Spleen (tissue), 11 donors: ENCODE measurements at regions not wholly inside any gene's neighbourhood (a gene's known extent, or its start where the extent isn't known, plus 50 kb on each side); places are given as distances from the start of the nearest gene placed in this dataset.

Experiments used
- DNase-seq: peaks from one replicate; pipeline ENCODE4 v3.0.0-alpha.2; 2020
- H3K27ac ChIP-seq, 8 donors: fragments of 200-600 bp; sonication (generic) in 7 of 8; 1 replicate in 4 of 8; 2 replicates in 4 of 8; pipeline versions ENCODE4 v1.5.0 to v1.8.0; 2016 to 2021; ENCODE audit warnings: inconsistent platforms in 4 of 8, mild to moderate bottlenecking in 4 of 8, moderate library complexity in 1 of 8
- H3K27me3 ChIP-seq, 7 donors: fragments of 200-600 bp; sonication (generic) in 6 of 7; replicated peaks in 1 of 7; 1 replicate in 4 of 7; 2 replicates in 3 of 7; pipeline versions ENCODE4 v1.5.0 to v1.8.0; 2016 to 2021; ENCODE audit warnings: inconsistent platforms in 3 of 7, mild to moderate bottlenecking in 1 of 7
- H3K36me3 ChIP-seq, 6 donors: fragments of 200-600 bp; sonication (generic) in 5 of 6; 1 replicate in 4 of 6; 2 replicates in 2 of 6; pipeline versions ENCODE4 v1.5.0 to v1.8.0; 2016 to 2021; ENCODE audit warnings: inconsistent platforms in 2 of 6
- H3K4me1 ChIP-seq, 6 donors: fragments of 200-600 bp; sonication (generic) in 5 of 6; 1 replicate in 3 of 6; 2 replicates in 3 of 6; pipeline versions ENCODE4 v1.5.0 to v1.8.0; 2016 to 2021; ENCODE audit warnings: inconsistent platforms in 3 of 6
- H3K4me3 ChIP-seq, 8 donors: fragments of 200-600 bp; sonication (generic) in 7 of 8; 1 replicate in 4 of 8; 2 replicates in 4 of 8; pipeline versions ENCODE4 v1.5.0 to v1.8.0; 2016 to 2021; ENCODE audit warnings: inconsistent platforms in 4 of 8, mild to moderate bottlenecking in 4 of 8, moderate library complexity in 2 of 8
- H3K9me3 ChIP-seq, 8 donors: fragments of 200-600 bp; sonication (generic) in 7 of 8; 1 replicate in 4 of 8; 2 replicates in 4 of 8; pipeline versions ENCODE4 v1.5.0 to v1.8.0; 2016 to 2021; ENCODE audit warnings: inconsistent platforms in 4 of 8
- CTCF ChIP-seq, 11 experiments: fragments of 200-600 bp in 7 of 11; fragments of 450-650 bp in 4 of 11; sonication (generic) in 4 of 11; IDR thresholded peaks in 8 of 11; conservative IDR thresholded peaks in 3 of 11; 1 replicate in 7 of 11; 2 replicates in 4 of 11; pipeline versions ENCODE4 v1.4.0 to v1.8.0; 2016 to 2021; ENCODE audit warnings: antibody characterized with exemption in 11 of 11, inconsistent platforms in 4 of 11, mild to moderate bottlenecking in 1 of 11
- POLR2A ChIP-seq, 3 donors: fragments of 450-650 bp; IDR thresholded peaks; one replicate each; pipeline ENCODE4 v1.5.1; 2017; ENCODE audit warnings: antibody characterized with exemption in 3 of 3, mild to moderate bottlenecking in 1 of 3
- POLR2AphosphoS5 ChIP-seq, 3 donors: sonication (generic); formaldehyde crosslinking; IDR thresholded peaks; one replicate each; pipeline ENCODE4 v1.5.1; 2017; ENCODE audit warnings: antibody characterized with exemption in 3 of 3
- WGBS, 5 donors: extraction: QIAGEN DNeasy Blood & Tissue Kit in 3 of 5; methylation state at CpG; one replicate each; pipeline versions ENCODE4 v1.1.5 to v1.1.7; 2013 to 2018; 5-methylcytosine and 5-hydroxymethylcytosine counted together
- intact Hi-C: fragments of 100-400 bp; cut with DNase I; formaldehyde crosslinking; loops from one replicate; pipeline ENCODE4 v1.15.0; 2023; ENCODE audit warnings: low total_unique reads
- donor health status: healthy with polysubstance abuse.
- donor health status: DM: no; HTN: no; CAD: no; lungs with moderate emphysema.
- donor health status: DM: no; HTN: no; CAD: no.
- donor health status: Bipolar disorder and iron deficiency.
- donor health status: healthy.
- donor health status: DM: no; HTN: no; CAD: no.
- donor health status: DM: yes; HTN: yes; CAD: no.

GRCh38 chr6:50608421-50608820 lies 104.9 kb upstream of the TFAP2D start:
- H3K9me3 ChIP-seq = no peaks in the 10 kb centered on the region
- no peak overlapping the region for H3K27ac ChIP-seq
- H3K4me3 ChIP-seq = no peak overlapping the region
- DNase-seq = no peak
- TF ChIP-seq CTCF (IDR thresholded peaks at IDR 0.05 in 8 of 11, conservative IDR thresholded peaks at IDR 0.05 in 3 of 11) = no peak
- TF ChIP-seq POLR2AphosphoS5 (IDR thresholded peaks at IDR 0.05) = no peak
- TF ChIP-seq POLR2A (IDR thresholded peaks at IDR 0.05) = no peak
- 65 to 80% (median 71%) methylated on average over 5 of the region's 5 CpGs for WGBS, 5 donors
- no peaks in the 10 kb centered on the region for H3K36me3 ChIP-seq
- H3K4me1 ChIP-seq = no peaks in the 10 kb centered on the region
- H3K27me3 ChIP-seq = no peaks in the 10 kb centered on the region
- intact Hi-C loops = no loop called here

- H3K4me1 ChIP-seq = no peaks in the 10 kb centered on the region
- H3K9me3 ChIP-seq = no peaks in the 10 kb centered on the region
- H3K4me3 ChIP-seq = no peak overlapping the region
- no peak overlapping the region for H3K27ac ChIP-seq
- no peaks in the 10 kb centered on the region for H3K36me3 ChIP-seq
- H3K27me3 ChIP-seq = no peaks in the 10 kb centered on the region
- intact Hi-C loops = no loop called here
- TF ChIP-seq POLR2A (IDR thresholded peaks at IDR 0.05) (no peak), POLR2AphosphoS5 (IDR thresholded peaks at IDR 0.05) (no peak), CTCF (IDR thresholded peaks at IDR 0.05 in 8 of 11, conservative IDR thresholded peaks at IDR 0.05 in 3 of 11) (no peak)
- DNase-seq = no peak
- 62 to 76% (median 67%) methylated on average over 2 of the region's 2 CpGs for WGBS, 5 donors
These were observed 102.8 kb upstream of the TFAP2D start for GRCh38 chr6:50610562-50610961.

GRCh38 chr6:50635429-50635828 lies 77.9 kb upstream of the TFAP2D start:
- TF ChIP-seq POLR2A (IDR thresholded peaks at IDR 0.05) (no peak), POLR2AphosphoS5 (IDR thresholded peaks at IDR 0.05) (no peak), CTCF (IDR thresholded peaks at IDR 0.05 in 8 of 11, conservative IDR thresholded peaks at IDR 0.05 in 3 of 11) (no peak)
- H3K27ac ChIP-seq = no peak overlapping the region
- no peaks in the 10 kb centered on the region for H3K27me3 ChIP-seq
- H3K4me1 ChIP-seq = no peaks in the 10 kb centered on the region
- DNase-seq = no peak
- no peak overlapping the region for H3K4me3 ChIP-seq
- no peaks in the 10 kb centered on the region for H3K36me3 ChIP-seq
- H3K9me3 ChIP-seq = peaks cover 0 to 7% (median 0%) of the 10 kb centered on the region in 8 donors
- intact Hi-C loops = no loop called here

- 25 to 55% (median 33%) methylated on average over 4 of the region's 4 CpGs for WGBS, 5 donors
- Histone ChIP-seq H3K4me3 (no peak overlapping the region), H3K4me1 (no peaks in the 10 kb centered on the region), H3K36me3 (no peaks in the 10 kb centered on the region), H3K9me3 (peaks cover 0 to 6% (median 0%) of the 10 kb centered on the region in 8 donors), H3K27ac (no peak overlapping the region), H3K27me3 (no peaks in the 10 kb centered on the region)
- DNase-seq = no peak
- TF ChIP-seq POLR2AphosphoS5 (IDR thresholded peaks at IDR 0.05) = no peak
- TF ChIP-seq POLR2A (IDR thresholded peaks at IDR 0.05) = no peak
- TF ChIP-seq CTCF (IDR thresholded peaks at IDR 0.05 in 8 of 11, conservative IDR thresholded peaks at IDR 0.05 in 3 of 11) = no peak
- intact Hi-C loops = no loop called here
These were observed 76.1 kb upstream of the TFAP2D start for GRCh38 chr6:50637267-50637666.
